ENCODE measurements at regions not wholly inside any gene's neighbourhood (a gene's known extent, or its start where the extent isn't known, plus 50 kb on each side); places are given as distances from the start of the nearest gene placed in this dataset.

DNA sequence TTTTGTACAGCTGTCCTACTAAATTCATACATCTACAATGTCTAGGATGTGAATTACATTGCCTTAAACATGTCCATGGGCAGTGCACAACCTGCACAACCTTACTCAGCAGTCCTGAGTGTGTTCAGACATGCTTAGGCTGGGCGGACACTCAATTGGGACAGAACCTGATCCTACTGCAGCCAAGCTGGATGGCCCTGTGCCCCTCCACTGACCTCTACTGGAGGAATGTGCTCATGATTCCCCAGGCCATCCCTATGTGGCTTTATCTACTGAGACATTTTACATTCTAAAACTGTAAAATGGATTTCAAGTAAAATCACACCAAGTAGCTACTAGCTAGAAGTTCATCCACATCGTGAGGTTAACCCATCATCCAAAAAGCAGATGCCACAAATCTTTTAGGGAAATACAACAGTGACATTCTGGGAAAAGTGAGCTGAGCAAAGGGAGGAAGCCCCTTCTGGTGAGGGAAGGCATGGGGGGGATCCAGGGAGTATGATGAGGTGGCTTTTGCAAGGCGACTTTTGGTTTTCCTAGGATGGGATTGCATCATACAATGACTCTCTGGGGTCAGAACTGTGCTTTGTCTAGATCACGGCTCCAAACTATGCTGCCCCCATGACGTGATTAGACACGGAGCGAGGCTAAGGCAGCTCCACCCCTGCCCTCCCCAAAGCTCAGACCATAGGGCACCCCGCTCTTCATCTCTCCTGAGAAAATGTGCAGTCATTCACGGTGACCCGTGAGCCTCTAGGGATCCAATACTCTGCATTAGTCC lies 911.7 kb upstream of the TMEM132C start:
- no peak overlapping the region for H3K4me3 ChIP-seq (ENCODE audit: low read length in 2 of 2)

GRCh38 chr12:127358888-127359287 lies 908.1 kb upstream of the TMEM132C start:
- no peaks in the 10 kb centered on the region for H3K36me3 ChIP-seq (ENCODE audit: control insufficient read depth in 2 of 2, insufficient read depth in 2 of 2, low read length in 2 of 2)
- no peak overlapping the region for H3K9ac ChIP-seq (ENCODE audit: low read depth in 1 of 2, low read length in 2 of 2)
- no peak overlapping the region for H3K4me3 ChIP-seq (ENCODE audit: low read length in 2 of 2)
- H3K9me3 ChIP-seq (ENCODE audit: control insufficient read depth in 2 of 2, low read length in 2 of 2): no peaks in the 10 kb centered on the region
- no peaks in the 10 kb centered on the region for H3K27me3 ChIP-seq (ENCODE audit: control insufficient read depth in 2 of 2, insufficient read depth in 2 of 2, low read length in 2 of 2)
- no peaks in the 10 kb centered on the region for H3K4me1 ChIP-seq (ENCODE audit: control insufficient read depth in 2 of 2, insufficient read depth in 2 of 2, low read length in 2 of 2)
- no peak overlapping the region for H3K27ac ChIP-seq (ENCODE audit: low read depth in 2 of 2, low read length in 2 of 2)

More for the DNA sequence above, 911.7 kb upstream of the TMEM132C start:
- Histone ChIP-seq H3K36me3 (ENCODE audit: control insufficient read depth in 2 of 2, insufficient read depth in 2 of 2, low read length in 2 of 2) (no peaks in the 10 kb centered on the region), H3K4me1 (ENCODE audit: control insufficient read depth in 2 of 2, insufficient read depth in 2 of 2, low read length in 2 of 2) (no peaks in the 10 kb centered on the region), H3K27me3 (ENCODE audit: control insufficient read depth in 2 of 2, insufficient read depth in 2 of 2, low read length in 2 of 2) (no peaks in the 10 kb centered on the region), H3K9ac (ENCODE audit: low read depth in 1 of 2, low read length in 2 of 2) (no peak overlapping the region), H3K27ac (ENCODE audit: low read depth in 2 of 2, low read length in 2 of 2) (no peak overlapping the region), H3K9me3 (ENCODE audit: control insufficient read depth in 2 of 2, low read length in 2 of 2) (no peaks in the 10 kb centered on the region)

- no peaks in the 10 kb centered on the region for H3K4me1 ChIP-seq (ENCODE audit: control insufficient read depth in 2 of 2, insufficient read depth in 2 of 2, low read length in 2 of 2)
- no peaks in the 10 kb centered on the region for H3K9me3 ChIP-seq (ENCODE audit: control insufficient read depth in 2 of 2, low read length in 2 of 2)
- no peaks in the 10 kb centered on the region for H3K36me3 ChIP-seq (ENCODE audit: control insufficient read depth in 2 of 2, insufficient read depth in 2 of 2, low read length in 2 of 2)
- H3K27me3 ChIP-seq (ENCODE audit: control insufficient read depth in 2 of 2, insufficient read depth in 2 of 2, low read length in 2 of 2): no peaks in the 10 kb centered on the region
- no peak overlapping the region for H3K4me3 ChIP-seq (ENCODE audit: low read length in 2 of 2)
- no peak overlapping the region for H3K27ac ChIP-seq (ENCODE audit: low read depth in 2 of 2, low read length in 2 of 2)
- no peak overlapping the region for H3K9ac ChIP-seq (ENCODE audit: low read depth in 1 of 2, low read length in 2 of 2)
Measured at GRCh38 chr12:127360580-127360979, 906.4 kb upstream of the TMEM132C start.

DNA sequence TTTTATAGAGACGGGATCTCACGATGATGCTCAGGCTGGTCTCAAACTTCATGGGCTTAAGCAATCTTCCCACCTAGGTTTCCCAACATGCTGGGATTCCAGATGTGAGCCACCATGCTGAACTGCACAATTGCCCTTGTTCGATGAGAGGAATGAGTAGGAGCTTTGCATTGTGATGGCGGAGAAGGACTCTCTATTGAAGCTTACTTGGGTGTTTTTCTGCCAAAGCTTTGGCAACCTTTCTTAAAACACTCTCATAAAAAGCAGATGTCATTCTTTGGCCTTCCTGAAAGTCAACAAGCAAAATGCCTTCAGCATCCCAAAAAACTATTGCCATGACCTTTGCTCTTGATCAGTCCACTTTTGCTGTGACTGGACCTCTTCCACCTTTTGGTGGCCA lies 904.8 kb upstream of the TMEM132C start:
- no peaks in the 10 kb centered on the region for H3K9me3 ChIP-seq (ENCODE audit: control insufficient read depth in 2 of 2, low read length in 2 of 2)
- no peaks in the 10 kb centered on the region for H3K27me3 ChIP-seq (ENCODE audit: control insufficient read depth in 2 of 2, insufficient read depth in 2 of 2, low read length in 2 of 2)
- H3K9ac ChIP-seq (ENCODE audit: low read depth in 1 of 2, low read length in 2 of 2): no peak overlapping the region
- no peaks in the 10 kb centered on the region for H3K4me1 ChIP-seq (ENCODE audit: control insufficient read depth in 2 of 2, insufficient read depth in 2 of 2, low read length in 2 of 2)
- no peaks in the 10 kb centered on the region for H3K36me3 ChIP-seq (ENCODE audit: control insufficient read depth in 2 of 2, insufficient read depth in 2 of 2, low read length in 2 of 2)
- no peak overlapping the region for H3K4me3 ChIP-seq (ENCODE audit: low read length in 2 of 2)
- no peak overlapping the region for H3K27ac ChIP-seq (ENCODE audit: low read depth in 2 of 2, low read length in 2 of 2)

GRCh38 chr12:127363392-127363791 lies 903.6 kb upstream of the TMEM132C start:
- H3K9me3 ChIP-seq (ENCODE audit: control insufficient read depth in 2 of 2, low read length in 2 of 2): no peaks in the 10 kb centered on the region
- no peak overlapping the region for H3K27ac ChIP-seq (ENCODE audit: low read depth in 2 of 2, low read length in 2 of 2)
- H3K9ac ChIP-seq (ENCODE audit: low read depth in 1 of 2, low read length in 2 of 2): no peak overlapping the region
- no peak overlapping the region for H3K4me3 ChIP-seq (ENCODE audit: low read length in 2 of 2)
- H3K4me1 ChIP-seq (ENCODE audit: control insufficient read depth in 2 of 2, insufficient read depth in 2 of 2, low read length in 2 of 2): no peaks in the 10 kb centered on the region
- no peaks in the 10 kb centered on the region for H3K36me3 ChIP-seq (ENCODE audit: control insufficient read depth in 2 of 2, insufficient read depth in 2 of 2, low read length in 2 of 2)
- H3K27me3 ChIP-seq (ENCODE audit: control insufficient read depth in 2 of 2, insufficient read depth in 2 of 2, low read length in 2 of 2): no peaks in the 10 kb centered on the region

GRCh38 chr12:127373559-127373958 lies 893.4 kb upstream of the TMEM132C start:
- no peak overlapping the region for H3K9ac ChIP-seq (ENCODE audit: low read depth in 1 of 2, low read length in 2 of 2)
- H3K36me3 ChIP-seq (ENCODE audit: control insufficient read depth in 2 of 2, insufficient read depth in 2 of 2, low read length in 2 of 2): no peaks in the 10 kb centered on the region

GRCh38 chr12:127374447-127374846 lies 892.5 kb upstream of the TMEM132C start:
- Histone ChIP-seq H3K4me1 (ENCODE audit: control insufficient read depth in 2 of 2, insufficient read depth in 2 of 2, low read length in 2 of 2) (no peaks in the 10 kb centered on the region), H3K4me3 (ENCODE audit: low read length in 2 of 2) (no peak overlapping the region), H3K27ac (ENCODE audit: low read depth in 2 of 2, low read length in 2 of 2) (no peak overlapping the region), H3K9me3 (ENCODE audit: control insufficient read depth in 2 of 2, low read length in 2 of 2) (no peaks in the 10 kb centered on the region), H3K9ac (ENCODE audit: low read depth in 1 of 2, low read length in 2 of 2) (no peak overlapping the region), H3K36me3 (ENCODE audit: control insufficient read depth in 2 of 2, insufficient read depth in 2 of 2, low read length in 2 of 2) (no peaks in the 10 kb centered on the region), H3K27me3 (ENCODE audit: control insufficient read depth in 2 of 2, insufficient read depth in 2 of 2, low read length in 2 of 2) (no peaks in the 10 kb centered on the region)

More at GRCh38 chr12:127373559-127373958, 893.4 kb upstream of the TMEM132C start:
- H3K9me3 ChIP-seq (ENCODE audit: control insufficient read depth in 2 of 2, low read length in 2 of 2): no peaks in the 10 kb centered on the region
- H3K27me3 ChIP-seq (ENCODE audit: control insufficient read depth in 2 of 2, insufficient read depth in 2 of 2, low read length in 2 of 2): no peaks in the 10 kb centered on the region
- H3K4me1 ChIP-seq (ENCODE audit: control insufficient read depth in 2 of 2, insufficient read depth in 2 of 2, low read length in 2 of 2): no peaks in the 10 kb centered on the region
- no peak overlapping the region for H3K4me3 ChIP-seq (ENCODE audit: low read length in 2 of 2)
- H3K27ac ChIP-seq (ENCODE audit: low read depth in 2 of 2, low read length in 2 of 2): no peak overlapping the region

DNA sequence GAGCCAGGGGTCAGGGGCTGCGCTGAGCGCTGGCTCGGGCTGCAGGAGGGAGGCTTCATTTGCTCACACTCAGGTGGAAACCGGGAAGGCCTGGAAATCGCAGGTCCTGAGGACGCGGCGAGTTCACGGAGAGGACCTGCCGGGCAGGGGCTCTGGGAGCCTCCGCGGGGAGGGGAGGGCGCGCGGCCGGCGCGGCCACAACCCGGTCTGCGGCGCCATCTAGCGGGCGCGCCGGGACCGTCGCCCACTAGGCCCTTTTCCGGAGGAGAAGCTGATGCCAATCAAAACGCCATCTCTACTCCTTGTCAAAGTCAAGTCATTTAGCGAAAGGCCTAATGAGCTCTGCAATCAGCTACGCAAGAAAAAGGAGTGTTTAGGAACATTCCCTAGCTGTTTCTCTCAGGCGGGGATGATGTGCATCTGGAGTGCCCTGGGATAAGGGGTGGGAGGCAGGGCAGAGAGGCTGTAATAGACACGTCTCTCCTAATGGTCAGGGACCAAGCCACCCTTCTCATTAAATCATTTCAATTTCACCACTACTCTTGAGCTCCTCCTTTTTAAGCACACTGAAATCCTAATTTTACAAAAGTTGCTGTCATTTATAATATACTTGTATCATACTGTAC lies 885.8 kb upstream of the TMEM132C start:
- H3K4me3 ChIP-seq (ENCODE audit: low read length in 2 of 2): no peak overlapping the region
- H3K4me1 ChIP-seq (ENCODE audit: control insufficient read depth in 2 of 2, insufficient read depth in 2 of 2, low read length in 2 of 2): no peaks in the 10 kb centered on the region
- H3K9ac ChIP-seq (ENCODE audit: low read depth in 1 of 2, low read length in 2 of 2): no peak overlapping the region
- H3K9me3 ChIP-seq (ENCODE audit: control insufficient read depth in 2 of 2, low read length in 2 of 2): no peaks in the 10 kb centered on the region
- H3K36me3 ChIP-seq (ENCODE audit: control insufficient read depth in 2 of 2, insufficient read depth in 2 of 2, low read length in 2 of 2): no peaks in the 10 kb centered on the region
- no peaks in the 10 kb centered on the region for H3K27me3 ChIP-seq (ENCODE audit: control insufficient read depth in 2 of 2, insufficient read depth in 2 of 2, low read length in 2 of 2)
- no peak overlapping the region for H3K27ac ChIP-seq (ENCODE audit: low read depth in 2 of 2, low read length in 2 of 2)

DNA sequence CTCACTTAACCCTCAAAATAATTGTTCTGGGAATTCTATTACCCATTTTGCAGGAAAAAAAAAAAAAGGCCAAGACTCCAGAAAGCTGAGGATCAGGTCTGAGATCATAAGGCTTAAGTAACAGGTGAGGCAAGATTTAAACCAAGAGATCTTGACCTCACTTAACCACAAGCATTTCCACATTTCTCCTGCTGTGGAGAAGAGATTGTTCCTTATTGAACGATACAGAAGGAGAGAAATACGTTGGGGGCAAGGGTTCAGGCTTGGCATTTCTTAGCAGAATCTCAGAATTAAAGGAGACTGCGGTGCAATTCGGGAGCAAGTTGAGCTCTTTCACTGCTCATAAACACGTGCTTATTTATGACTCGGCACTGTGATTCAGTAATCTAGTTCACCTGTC lies 885.3 kb upstream of the TMEM132C start:
- H3K27me3 ChIP-seq (ENCODE audit: control insufficient read depth in 2 of 2, insufficient read depth in 2 of 2, low read length in 2 of 2): no peaks in the 10 kb centered on the region
- no peak overlapping the region for H3K27ac ChIP-seq (ENCODE audit: low read depth in 2 of 2, low read length in 2 of 2)
- no peaks in the 10 kb centered on the region for H3K36me3 ChIP-seq (ENCODE audit: control insufficient read depth in 2 of 2, insufficient read depth in 2 of 2, low read length in 2 of 2)
- H3K9ac ChIP-seq (ENCODE audit: low read depth in 1 of 2, low read length in 2 of 2): no peak overlapping the region
- no peaks in the 10 kb centered on the region for H3K4me1 ChIP-seq (ENCODE audit: control insufficient read depth in 2 of 2, insufficient read depth in 2 of 2, low read length in 2 of 2)
- no peaks in the 10 kb centered on the region for H3K9me3 ChIP-seq (ENCODE audit: control insufficient read depth in 2 of 2, low read length in 2 of 2)
- no peak overlapping the region for H3K4me3 ChIP-seq (ENCODE audit: low read length in 2 of 2)

DNA sequence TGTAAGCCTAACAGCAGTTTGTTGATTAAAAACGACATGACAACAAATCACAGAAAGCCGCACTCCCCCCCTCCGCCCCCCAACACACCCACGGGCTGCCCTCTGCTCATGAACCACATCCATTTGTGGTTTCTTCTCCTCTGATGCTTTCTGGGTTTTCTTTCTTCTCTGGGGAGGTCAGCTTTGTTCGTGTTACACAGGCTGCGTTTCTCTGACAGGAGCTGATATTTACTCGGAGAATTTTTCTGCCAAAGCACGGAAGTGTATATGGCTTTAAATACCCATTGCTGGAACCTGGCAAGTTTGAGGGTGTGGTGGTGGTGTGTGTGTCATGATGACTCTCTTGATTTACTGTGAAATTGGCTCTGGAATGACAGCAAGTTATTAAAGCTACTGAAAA lies 883.7 kb upstream of the TMEM132C start:
- H3K27ac ChIP-seq (ENCODE audit: low read depth in 2 of 2, low read length in 2 of 2): no peak overlapping the region
- H3K4me1 ChIP-seq (ENCODE audit: control insufficient read depth in 2 of 2, insufficient read depth in 2 of 2, low read length in 2 of 2): no peaks in the 10 kb centered on the region
- no peak overlapping the region for H3K4me3 ChIP-seq (ENCODE audit: low read length in 2 of 2)
- H3K27me3 ChIP-seq (ENCODE audit: control insufficient read depth in 2 of 2, insufficient read depth in 2 of 2, low read length in 2 of 2): no peaks in the 10 kb centered on the region
- H3K36me3 ChIP-seq (ENCODE audit: control insufficient read depth in 2 of 2, insufficient read depth in 2 of 2, low read length in 2 of 2): no peaks in the 10 kb centered on the region
- H3K9me3 ChIP-seq (ENCODE audit: control insufficient read depth in 2 of 2, low read length in 2 of 2): no peaks in the 10 kb centered on the region
- no peak overlapping the region for H3K9ac ChIP-seq (ENCODE audit: low read depth in 1 of 2, low read length in 2 of 2)
